Body of pancreas (tissue), 4 donors: ENCODE measurements at regions not wholly inside any gene's neighbourhood (a gene's known extent, or its start where the extent isn't known, plus 50 kb on each side); places are given as distances from the start of the nearest gene placed in this dataset.
A peak's percentile ranks its signal among the peaks of the same experiment; 100 is the strongest.

Source experiments
- ATAC-seq: fragments of 150-250 bp; one replicate; pipeline ENCODE4 v1.9.1; 2016
- DNase-seq, 4 donors: peaks; one replicate each; pipeline ENCODE4 v3.0.0-alpha.2; 2019
- H3K27ac ChIP-seq, 4 donors: fragments of 200-600 bp; sonication (generic); 1 replicate in 3 of 4; 2 replicates in 1 of 4; pipeline versions ENCODE4 v1.5.1 to v1.6.1; 2016 to 2019; ENCODE audit warnings: mild to moderate bottlenecking in 1 of 4, mixed read lengths in 1 of 4, moderate library complexity in 1 of 4
- H3K27me3 ChIP-seq, 2 donors: fragments of 200-600 bp; sonication (generic); one replicate each; pipeline ENCODE4 v1.6.0; 2016; ENCODE audit warnings: mild to moderate bottlenecking in 1 of 2
- H3K36me3 ChIP-seq, 2 donors: fragments of 200-600 bp; sonication (generic); replicated peaks in 1 of 2; 2 replicates each; pipeline ENCODE4 v1.5.1; 2016; ENCODE audit warnings: low read depth in 2 of 2; ENCODE audit not compliant: insufficient read depth in 1 of 2
- H3K4me1 ChIP-seq: fragments of 200-600 bp; sonication (generic); one replicate; pipeline ENCODE4 v1.6.0; 2016
- H3K4me3 ChIP-seq, 2 donors: fragments of 200-600 bp; sonication (generic); 1 replicate in 1 of 2; 2 replicates in 1 of 2; pipeline ENCODE4 v1.5.1; 2016 to 2019
- H3K9me3 ChIP-seq, 3 donors: fragments of 200-600 bp; sonication (generic); 1 replicate in 2 of 3; 2 replicates in 1 of 3; pipeline ENCODE4 v1.5.1; 2016
- CTCF ChIP-seq, 7 experiments: fragments of 450-650 bp in 4 of 7; fragments of 200-600 bp in 3 of 7; sonication (generic) in 3 of 7; IDR thresholded peaks; one replicate each; pipeline ENCODE4 v1.5.1; 2016 to 2019; ENCODE audit warnings: antibody characterized with exemption in 7 of 7
- POLR2A ChIP-seq, 3 donors: fragments of 450-650 bp; IDR thresholded peaks; one replicate each; pipeline ENCODE4 v1.6.1; 2016; ENCODE audit warnings: antibody characterized with exemption in 3 of 3, mild to moderate bottlenecking in 2 of 3
- WGBS, 2 donors: methylation state at CpG; one replicate each; pipeline ENCODE4 v1.1.5; 2017; 5-methylcytosine and 5-hydroxymethylcytosine counted together
- intact Hi-C: fragments of 100-400 bp; cut with DNase I; formaldehyde crosslinking; loops from one replicate; pipeline ENCODE4 v1.15.1; 2023

- H3K4me1 ChIP-seq = no peaks in the 10 kb centered on the region
- H3K27ac ChIP-seq = no peak overlapping the region
- H3K4me3 ChIP-seq = no peak overlapping the region
- ATAC-seq (no peak), DNase-seq (peak in 2 of 4 donors; percentile 34)
- H3K36me3 ChIP-seq = no peaks in the 10 kb centered on the region
- 29 to 54% methylated on average over 6 of the region's 6 CpGs for WGBS, 2 donors
- H3K27me3 ChIP-seq = no peaks in the 10 kb centered on the region
- intact Hi-C loops = no loop called here
- no peaks in the 10 kb centered on the region for H3K9me3 ChIP-seq
- TF ChIP-seq CTCF (IDR thresholded peaks at IDR 0.05) (no peak), POLR2A (IDR thresholded peaks at IDR 0.05) (no peak)
These were observed 304.4 kb downstream of the FOXL1 start for GRCh38 chr16:86882586-86883280.

GRCh38 chr16:86883583-86884389, 305.4 kb downstream of the FOXL1 start:
- no peaks in the 10 kb centered on the region for H3K9me3 ChIP-seq
- H3K4me1 ChIP-seq = no peaks in the 10 kb centered on the region
- DNase-seq (no peak), ATAC-seq (no peak)
- H3K36me3 ChIP-seq = no peaks in the 10 kb centered on the region
- intact Hi-C loops = no loop called here
- TF ChIP-seq POLR2A (IDR thresholded peaks at IDR 0.05) = no peak
- TF ChIP-seq CTCF (IDR thresholded peaks at IDR 0.05) = no peak
- 40 to 55% methylated on average over 8 to 12 of the region's 14 CpGs for WGBS, 2 donors
- H3K4me3 ChIP-seq = no peak overlapping the region
- H3K27ac ChIP-seq = no peak overlapping the region
- no peaks in the 10 kb centered on the region for H3K27me3 ChIP-seq

- Histone ChIP-seq H3K27ac (no peak overlapping the region), H3K36me3 (no peaks in the 10 kb centered on the region), H3K27me3 (no peaks in the 10 kb centered on the region), H3K4me1 (no peaks in the 10 kb centered on the region), H3K4me3 (no peak overlapping the region), H3K9me3 (no peaks in the 10 kb centered on the region)
- 47 to 60% methylated on average over 4 of the region's 4 CpGs for WGBS, 2 donors
- no peak for TF ChIP-seq POLR2A (IDR thresholded peaks at IDR 0.05)
- no peak for TF ChIP-seq CTCF (IDR thresholded peaks at IDR 0.05)
- DNase-seq (no peak), ATAC-seq (no peak)
- intact Hi-C loops = no loop called here
These were observed 306.0 kb downstream of the FOXL1 start for GRCh38 chr16:86884390-86884650.

GRCh38 chr16:86885139-86885538, 306.8 kb downstream of the FOXL1 start:
- no peaks in the 10 kb centered on the region for H3K4me1 ChIP-seq
- no peak overlapping the region for H3K4me3 ChIP-seq
- TF ChIP-seq POLR2A (IDR thresholded peaks at IDR 0.05) (no peak), CTCF (IDR thresholded peaks at IDR 0.05) (no peak)
- DNase-seq (no peak), ATAC-seq (no peak)
- H3K27me3 ChIP-seq = no peaks in the 10 kb centered on the region
- WGBS, 2 donors = 65 to 70% methylated on average over 6 of the region's 6 CpGs
- H3K9me3 ChIP-seq = no peaks in the 10 kb centered on the region
- H3K27ac ChIP-seq = no peak overlapping the region
- intact Hi-C loops = no loop called here
- H3K36me3 ChIP-seq = no peaks in the 10 kb centered on the region

GRCh38 chr16:86886651-86887050, 308.3 kb downstream of the FOXL1 start:
- no peak for DNase-seq
- intact Hi-C loops = no loop called here
- Histone ChIP-seq H3K9me3 (no peaks in the 10 kb centered on the region), H3K27me3 (no peaks in the 10 kb centered on the region), H3K27ac (no peak overlapping the region), H3K4me3 (no peak overlapping the region), H3K4me1 (no peaks in the 10 kb centered on the region), H3K36me3 (no peaks in the 10 kb centered on the region)
- ATAC-seq = no peak
- WGBS, 2 donors = 16 to 23% methylated on average over 1 of the region's 1 CpG
- TF ChIP-seq CTCF (IDR thresholded peaks at IDR 0.05) (no peak), POLR2A (IDR thresholded peaks at IDR 0.05) (no peak)
